Heart left ventricle (tissue), 16 donors: ENCODE measurements at regions not wholly inside any gene's neighbourhood (a gene's known extent, or its start where the extent isn't known, plus 50 kb on each side); places are given as distances from the start of the nearest gene placed in this dataset.

Source experiments
- ATAC-seq, 4 donors: fragments of 200-7000 bp; cut with Tn5 transposase; one replicate each; pipeline ENCODE4 v1.9.1; 2020 to 2022; ENCODE audit warnings: moderate library complexity in 4 of 4, mild to moderate bottlenecking in 3 of 4, moderate number of reproducible peaks in 1 of 4
- DNase-seq, 5 donors: peaks; one replicate each; pipeline ENCODE4 v3.0.0-alpha.2; 2020
- H3K27ac ChIP-seq, 12 donors: fragments of 200-600 bp; sonication (generic) in 4 of 12; one replicate each; pipeline versions ENCODE4 v1.5.0 to v1.8.0; 2016 to 2022; ENCODE audit warnings: mild to moderate bottlenecking in 2 of 12
- H3K27me3 ChIP-seq, 9 donors: fragments of 200-600 bp; sonication (generic) in 2 of 9; one replicate each; pipeline versions ENCODE4 v1.5.1 to v1.8.0; 2016 to 2022; ENCODE audit warnings: mild to moderate bottlenecking in 3 of 9
- H3K36me3 ChIP-seq, 9 donors: fragments of 200-600 bp; sonication (generic) in 2 of 9; one replicate each; pipeline versions ENCODE4 v1.5.0 to v1.8.0; 2018 to 2022; ENCODE audit warnings: mild to moderate bottlenecking in 2 of 9
- H3K4me1 ChIP-seq, 12 donors: fragments of 200-600 bp; sonication (generic) in 4 of 12; one replicate each; pipeline versions ENCODE4 v1.5.0 to v1.8.0; 2016 to 2022; ENCODE audit warnings: mild to moderate bottlenecking in 3 of 12
- H3K4me3 ChIP-seq, 12 donors: fragments of 200-600 bp; sonication (generic) in 4 of 12; one replicate each; pipeline versions ENCODE4 v1.5.0 to v1.8.0; 2017 to 2022; ENCODE audit warnings: mild to moderate bottlenecking in 9 of 12, moderate library complexity in 4 of 12
- H3K9me3 ChIP-seq, 12 donors: fragments of 200-600 bp; sonication (generic) in 4 of 12; one replicate each; pipeline versions ENCODE4 v1.5.0 to v1.8.0; 2016 to 2022; ENCODE audit warnings: mild to moderate bottlenecking in 1 of 12
- CTCF ChIP-seq, 12 donors: fragments of 200-600 bp; sonication (generic) in 4 of 12; IDR thresholded peaks; one replicate each; pipeline versions ENCODE4 v1.5.0 to v1.8.0; 2018 to 2022; ENCODE audit warnings: antibody characterized with exemption in 12 of 12, mild to moderate bottlenecking in 5 of 12
- POLR2A ChIP-seq, 2 donors: fragments of 450-650 bp; IDR thresholded peaks; one replicate each; pipeline ENCODE4 v1.6.1; 2017; ENCODE audit warnings: antibody characterized with exemption in 2 of 2, mild to moderate bottlenecking in 2 of 2, moderate library complexity in 2 of 2
- WGBS, 4 donors: extraction: QIAGEN DNeasy Blood & Tissue Kit in 2 of 4; methylation state at CpG; one replicate each; pipeline versions ENCODE4 v1.1.5 to v1.1.7; 2013 to 2018; 5-methylcytosine and 5-hydroxymethylcytosine counted together
- intact Hi-C, 10 donors: fragments of 100-400 bp; cut with DNase I; formaldehyde crosslinking; loops; one replicate each; pipeline versions ENCODE4 v1.11.1 to v1.14.2; 2022
- donor health status: ischemic (EF 13 %, LVEDD 7.1; RV severe dilation, severe dysfunction).
- donor health status: healthy with polysubstance abuse.
- donor health status: DM: no; HTN: yes; CAD: no.
- donor health status: DM: no; HTN: no; CAD: no.
- donor health status: ischemic (EF 25% LVEDD 6.9; RV normal size, moderate dysfunction).
- donor health status: ischemic (EF 25% LVEDD 5.7; RV mildly dilated, moderate dysfunction).
- donor health status: healthy.
- donor health status: DM: yes; HTN: yes; CAD: no.
- donor health status: ischemic (EF 35%, LVEDD 5.7; RV mildly dilated, moderate dysfunction).
- donor health status: nonischemic (EF 11% LVEDD 7.7; RV severe dilation, severe dysfunction).
- donor health status: DM: yes; HTN: yes; CAD: no.
- donor health status: PGD.
- donor health status: ischemic (EF 29% LVEDD 5.4; RV normal size, mild dysfunction).
- donor health status: nonischemic (EF 23%, LVEDD 6.1; RV moderate dilation, normal function).

GRCh38 chr13:48783695-48784230, 130.0 kb downstream of the CYSLTR2 start:
- peaks cover 0 to 33% (median 18%) of the 10 kb centered on the region in 12 donors for H3K9me3 ChIP-seq
- peak in 2 of 4 donors; percentile 3 to 4 for ATAC-seq
- H3K4me1 ChIP-seq: peaks cover 0 to 15% (median 1%) of the 10 kb centered on the region in 12 donors
- H3K4me3 ChIP-seq: no peak overlapping the region
- H3K27ac ChIP-seq: peak overlapping the region in 6 of 12 donors; percentile 32 to 74 (median 45)
- TF ChIP-seq CTCF (IDR thresholded peaks at IDR 0.05): no peak
- no peak for TF ChIP-seq POLR2A (IDR thresholded peaks at IDR 0.05)
- DNase-seq: no peak
- intact Hi-C loops: loop anchor here in 3 of 10 donors (5.0 to 10.0 kb wide), 2 partner anchors 89 to 191 kb away; partner anchors contain the start of gene FNDC3A (in 2 of the 3)
- no peaks in the 10 kb centered on the region for H3K36me3 ChIP-seq
- no peaks in the 10 kb centered on the region for H3K27me3 ChIP-seq
- WGBS, 4 donors: 89 to 95% (median 92%) methylated on average over 4 of the region's 4 CpGs

GRCh38 chr13:48784916-48785548, 131.3 kb downstream of the CYSLTR2 start:
- H3K4me3 ChIP-seq: no peak overlapping the region
- ATAC-seq: no peak
- intact Hi-C loops: loop anchor here in 3 of 10 donors (5.0 to 10.0 kb wide), 2 partner anchors 87 to 190 kb away; partner anchors contain the start of gene FNDC3A (in 2 of the 3)
- peaks cover 0 to 23% (median 15%) of the 10 kb centered on the region in 12 donors for H3K9me3 ChIP-seq
- no peak for TF ChIP-seq CTCF (IDR thresholded peaks at IDR 0.05)
- no peak for TF ChIP-seq POLR2A (IDR thresholded peaks at IDR 0.05)
- 54 to 70% (median 60%) methylated on average over 3 of the region's 3 CpGs for WGBS, 4 donors
- no peak for DNase-seq
- H3K4me1 ChIP-seq: peaks cover 0 to 15% (median 1%) of the 10 kb centered on the region in 12 donors
- H3K27me3 ChIP-seq: no peaks in the 10 kb centered on the region
- no peak overlapping the region for H3K27ac ChIP-seq
- H3K36me3 ChIP-seq: no peaks in the 10 kb centered on the region

GRCh38 chr13:48790199-48790598, 136.5 kb downstream of the CYSLTR2 start:
- intact Hi-C loops: no loop called here
- ATAC-seq: no peak
- Histone ChIP-seq H3K4me3 (no peak overlapping the region), H3K9me3 (no peaks in the 10 kb centered on the region), H3K36me3 (no peaks in the 10 kb centered on the region), H3K4me1 (peaks cover 0 to 16% (median 0%) of the 10 kb centered on the region in 12 donors), H3K27me3 (no peaks in the 10 kb centered on the region), H3K27ac (no peak overlapping the region)
- no peak for DNase-seq
- WGBS, 4 donors: 52 to 72% (median 64%) methylated on average over 3 of the region's 3 CpGs
- TF ChIP-seq POLR2A (IDR thresholded peaks at IDR 0.05): no peak
- no peak for TF ChIP-seq CTCF (IDR thresholded peaks at IDR 0.05)

- Histone ChIP-seq H3K27ac (no peak overlapping the region), H3K4me1 (peaks cover 0 to 16% (median 0%) of the 10 kb centered on the region in 12 donors)
- WGBS, 4 donors: 89 to 100% (median 93%) methylated on average over 1 of the region's 1 CpG
Measured at GRCh38 chr13:48790966-48791365, 137.2 kb downstream of the CYSLTR2 start.

More at GRCh38 chr13:48790966-48791365, 137.2 kb downstream of the CYSLTR2 start:
- no peak for DNase-seq
- H3K4me3 ChIP-seq: no peak overlapping the region
- intact Hi-C loops: no loop called here
- H3K27me3 ChIP-seq: no peaks in the 10 kb centered on the region
- no peaks in the 10 kb centered on the region for H3K9me3 ChIP-seq
- ATAC-seq: no peak
- TF ChIP-seq CTCF (IDR thresholded peaks at IDR 0.05) (no peak), POLR2A (IDR thresholded peaks at IDR 0.05) (no peak)
- no peaks in the 10 kb centered on the region for H3K36me3 ChIP-seq
